Memory B cell (primary cell): ENCODE measurements at regions not wholly inside any gene's neighbourhood (a gene's known extent, or its start where the extent isn't known, plus 50 kb on each side); places are given as distances from the start of the nearest gene placed in this dataset.
"Not testable (repeated sequence)": the region's sequence is repeated elsewhere in the genome, so short reads cannot be mapped to it uniquely, and the experiment has no call there.

Experiments
- ATAC-seq: fragments of 150-1000 bp; cut with Tn5 transposase; 2 replicates; pipeline ENCODE4 v1.10.0; 2021; ENCODE audit warnings: low read depth, mild to moderate bottlenecking, moderate library complexity
- DNase-seq, 2 donors: peaks; one replicate each; pipeline ENCODE4 v3.0.0; 2022; ENCODE audit warnings: low spot score in 2 of 2
- H3K27ac Mint-ChIP-seq: one replicate; pipeline ENCODE4 v1.8.0; 2022; ENCODE audit warnings: mild to moderate bottlenecking, moderate library complexity, mixed read lengths
- H3K27me3 Mint-ChIP-seq: one replicate; pipeline ENCODE4 v1.8.0; 2022; ENCODE audit warnings: mixed read lengths
- H3K36me3 Mint-ChIP-seq: one replicate; pipeline ENCODE4 v1.8.0; 2022; ENCODE audit warnings: mild to moderate bottlenecking, mixed read lengths
- H3K4me1 Mint-ChIP-seq: one replicate; pipeline ENCODE4 v1.8.0; 2022; ENCODE audit warnings: mixed read lengths
- H3K4me3 Mint-ChIP-seq: one replicate; pipeline ENCODE4 v1.8.0; 2022; ENCODE audit warnings: mild to moderate bottlenecking, moderate library complexity, mixed read lengths
- H3K9me3 Mint-ChIP-seq: one replicate; pipeline ENCODE4 v1.8.0; 2022; ENCODE audit warnings: mixed read lengths

DNA sequence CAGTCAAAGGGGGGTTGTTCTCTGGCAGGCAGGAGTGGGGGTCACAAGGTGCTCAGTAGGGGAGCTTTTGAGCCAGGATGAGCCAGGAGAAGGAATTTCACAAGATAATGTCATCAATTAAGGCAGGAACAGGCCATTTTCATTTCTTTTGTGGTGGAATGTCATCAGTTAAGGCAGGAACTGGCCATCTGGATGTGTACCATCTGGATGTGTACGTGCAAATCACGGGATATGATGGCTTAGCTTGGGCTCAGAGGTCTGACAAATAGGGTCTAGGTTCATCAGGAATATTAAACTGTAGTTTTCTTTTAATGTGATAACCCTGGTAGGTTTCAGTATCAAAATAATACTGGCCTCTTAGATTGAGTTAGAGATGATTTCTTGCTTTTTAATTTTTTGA is 752.4 kb upstream of the ANO3 start:
- H3K4me1 Mint-ChIP-seq, H3K9me3 Mint-ChIP-seq, H3K27ac Mint-ChIP-seq, H3K27me3 Mint-ChIP-seq, ATAC-seq, H3K36me3 Mint-ChIP-seq, DNase-seq, H3K4me3 Mint-ChIP-seq: not testable (repeated sequence)

DNA sequence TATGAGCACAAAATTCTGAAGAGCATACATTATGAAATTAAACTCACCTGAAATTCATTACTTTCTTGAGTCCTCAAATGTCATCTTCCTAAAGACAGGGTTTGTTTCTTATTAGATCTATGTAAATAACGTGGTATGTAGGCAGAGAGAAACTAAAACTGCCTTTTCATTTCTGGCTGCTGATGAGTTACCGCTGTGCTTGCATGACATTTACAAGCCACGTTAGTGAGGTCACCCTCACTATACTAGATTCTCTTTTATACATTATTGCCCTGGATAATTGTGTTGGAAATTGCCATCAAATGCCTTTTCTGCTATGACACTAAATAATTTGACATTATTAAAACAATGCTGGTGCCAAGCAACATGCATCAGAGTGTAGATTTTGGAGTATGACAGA is 748.3 kb upstream of the ANO3 start:
- no peaks in the 10 kb centered on the region for H3K27me3 Mint-ChIP-seq
- H3K4me3 Mint-ChIP-seq = no peak overlapping the region
- H3K27ac Mint-ChIP-seq = no peak overlapping the region
- no peak for DNase-seq
- H3K4me1 Mint-ChIP-seq = no peaks in the 10 kb centered on the region
- no peaks in the 10 kb centered on the region for H3K36me3 Mint-ChIP-seq
- no peak for ATAC-seq
- H3K9me3 Mint-ChIP-seq = peaks cover 10% of the 10 kb centered on the region

DNA sequence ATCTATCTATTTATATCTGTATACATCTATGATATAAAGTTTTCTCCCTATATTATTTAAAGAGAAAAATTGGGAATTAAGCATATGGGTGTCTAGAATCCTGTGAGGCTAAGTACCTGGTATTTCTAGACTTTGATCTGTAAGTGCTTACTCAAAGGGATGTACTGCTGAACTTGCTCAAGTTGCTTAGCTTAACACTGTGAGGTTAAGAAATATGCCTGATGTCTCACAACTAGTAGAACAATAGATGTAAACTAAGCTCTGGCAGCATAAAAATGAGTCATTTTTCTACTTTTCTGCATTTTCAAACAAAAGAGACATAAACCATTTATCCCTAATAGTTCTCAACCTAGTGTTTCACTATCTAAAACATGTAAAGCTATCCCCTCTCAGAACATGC is 744.4 kb upstream of the ANO3 start:
- no peak overlapping the region for H3K27ac Mint-ChIP-seq
- H3K4me3 Mint-ChIP-seq = no peak overlapping the region
- H3K4me1 Mint-ChIP-seq = no peaks in the 10 kb centered on the region
- peaks cover 4% of the 10 kb centered on the region for H3K9me3 Mint-ChIP-seq
- no peak for DNase-seq
- no peaks in the 10 kb centered on the region for H3K36me3 Mint-ChIP-seq
- no peaks in the 10 kb centered on the region for H3K27me3 Mint-ChIP-seq
- ATAC-seq = no peak

DNA sequence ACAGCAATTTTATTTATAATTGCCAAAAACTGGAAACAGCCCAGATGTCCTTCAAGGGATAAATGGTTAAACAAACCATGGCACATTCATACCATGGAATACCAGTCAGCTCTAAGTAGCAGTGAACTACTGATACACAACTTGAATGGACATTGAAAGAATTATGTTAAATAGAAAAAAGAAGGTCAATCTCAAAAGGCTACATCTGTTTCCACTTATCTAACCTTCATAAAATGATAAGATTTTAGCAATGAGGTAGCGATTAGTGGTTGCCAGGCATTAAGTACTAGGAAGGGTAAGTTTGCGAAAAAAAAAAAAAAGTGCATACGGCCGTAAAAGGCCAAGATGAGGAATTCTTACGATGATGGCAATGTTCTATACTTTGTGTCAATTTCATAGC is 738.7 kb upstream of the ANO3 start:
- no peak overlapping the region for H3K4me3 Mint-ChIP-seq
- ATAC-seq (no peak), DNase-seq (no peak)
- H3K4me1 Mint-ChIP-seq = no peaks in the 10 kb centered on the region
- H3K27ac Mint-ChIP-seq = no peak overlapping the region
- H3K36me3 Mint-ChIP-seq = no peaks in the 10 kb centered on the region
- no peaks in the 10 kb centered on the region for H3K27me3 Mint-ChIP-seq
- peaks cover 3% of the 10 kb centered on the region for H3K9me3 Mint-ChIP-seq

DNA sequence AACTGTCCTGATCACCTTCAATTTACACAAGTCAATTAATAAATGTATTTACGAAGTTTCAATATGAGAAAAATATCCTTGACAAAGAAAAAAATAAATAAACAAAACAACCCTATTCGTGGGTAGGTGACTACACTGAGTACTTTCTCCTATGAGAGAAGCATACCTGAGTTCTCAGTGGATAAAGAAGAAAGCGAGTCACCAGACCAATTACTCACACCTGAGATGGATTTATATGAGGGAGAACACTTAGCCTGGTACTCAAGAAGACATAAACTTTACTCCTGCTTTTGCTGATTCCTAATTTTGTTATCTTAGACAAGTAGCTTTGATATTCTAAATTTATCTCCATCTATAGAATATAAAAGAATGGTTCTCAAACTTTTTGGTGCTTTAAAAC is 735.2 kb upstream of the ANO3 start:
- Mint-ChIP-seq H3K27me3 (no peaks in the 10 kb centered on the region), H3K27ac (no peak overlapping the region)
- no peak for ATAC-seq

DNA sequence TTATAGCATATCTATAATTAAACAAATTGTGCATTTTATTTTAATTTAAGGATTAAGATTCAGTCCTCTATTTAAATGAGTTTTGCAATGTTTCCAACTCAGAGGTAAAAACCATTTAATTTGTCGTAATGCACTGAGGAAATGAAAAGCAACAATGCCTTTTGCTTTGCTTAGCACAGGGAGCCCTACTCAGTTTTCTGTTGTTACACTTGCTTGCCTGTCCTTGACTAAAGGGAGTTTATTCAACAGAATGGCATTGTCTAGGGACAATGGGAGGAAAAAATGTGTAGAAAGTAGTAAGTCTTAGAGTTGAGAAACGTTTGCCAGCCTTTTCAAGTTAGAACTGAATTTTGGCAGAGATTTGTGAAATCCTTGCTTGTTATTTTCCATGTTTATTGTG is 734.2 kb upstream of the ANO3 start:
- no peaks in the 10 kb centered on the region for H3K36me3 Mint-ChIP-seq
- DNase-seq (no peak), ATAC-seq (no peak)
- H3K4me1 Mint-ChIP-seq = no peaks in the 10 kb centered on the region
- H3K27me3 Mint-ChIP-seq = no peaks in the 10 kb centered on the region
- H3K4me3 Mint-ChIP-seq = no peak overlapping the region
- H3K9me3 Mint-ChIP-seq = peaks cover 1% of the 10 kb centered on the region
- no peak overlapping the region for H3K27ac Mint-ChIP-seq

More for the DNA sequence above, 735.2 kb upstream of the ANO3 start:
- Mint-ChIP-seq H3K4me1 (no peaks in the 10 kb centered on the region), H3K36me3 (no peaks in the 10 kb centered on the region), H3K9me3 (peaks cover 1% of the 10 kb centered on the region), H3K4me3 (no peak overlapping the region)
- DNase-seq = no peak

DNA sequence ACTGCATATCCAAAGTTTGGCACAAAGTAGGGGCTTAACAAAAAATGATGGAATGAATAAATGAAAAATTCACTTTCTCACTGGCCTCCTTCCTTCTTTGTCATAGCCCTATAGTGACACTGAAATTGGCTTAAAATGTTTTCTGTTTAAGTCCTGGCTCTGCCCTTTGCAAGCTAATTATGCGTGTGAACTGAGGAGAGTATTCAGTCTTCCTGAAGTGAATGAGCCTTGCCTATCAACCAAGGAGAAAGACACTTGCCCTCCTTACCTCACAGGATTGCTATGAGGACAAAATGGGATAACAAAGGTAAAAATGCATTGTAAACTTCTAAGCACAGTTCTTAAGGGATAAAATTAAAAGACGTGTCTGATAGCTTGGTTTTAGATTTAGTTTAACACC is 729.8 kb upstream of the ANO3 start:
- Mint-ChIP-seq H3K36me3 (no peaks in the 10 kb centered on the region), H3K4me3 (no peak overlapping the region), H3K27ac (no peak overlapping the region), H3K9me3 (peaks cover 5% of the 10 kb centered on the region), H3K27me3 (no peaks in the 10 kb centered on the region), H3K4me1 (no peaks in the 10 kb centered on the region)
- DNase-seq (no peak), ATAC-seq (no peak)

DNA sequence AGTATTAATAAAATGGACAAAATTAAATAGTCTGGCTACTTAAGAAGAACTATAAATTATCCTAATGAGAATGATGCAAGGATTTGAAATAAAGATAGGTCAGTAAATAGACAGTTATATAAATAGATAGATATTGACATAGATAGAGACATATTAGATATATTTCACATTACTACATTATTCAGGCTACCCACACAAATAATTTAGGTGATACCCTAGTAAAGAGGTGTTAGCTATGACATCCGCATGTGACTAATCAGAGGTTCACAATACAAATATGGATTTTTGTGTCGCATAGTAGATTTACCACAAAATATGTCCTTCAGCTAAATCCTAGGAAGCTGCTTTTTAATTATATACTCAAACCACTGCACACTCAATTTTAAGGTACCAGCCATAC is 729.0 kb upstream of the ANO3 start:
- no peak overlapping the region for H3K27ac Mint-ChIP-seq
- DNase-seq (no peak), ATAC-seq (no peak)
- H3K9me3 Mint-ChIP-seq = peaks cover 8% of the 10 kb centered on the region
- no peaks in the 10 kb centered on the region for H3K27me3 Mint-ChIP-seq
- H3K4me1 Mint-ChIP-seq = no peaks in the 10 kb centered on the region
- H3K36me3 Mint-ChIP-seq = no peaks in the 10 kb centered on the region
- H3K4me3 Mint-ChIP-seq = no peak overlapping the region

DNA sequence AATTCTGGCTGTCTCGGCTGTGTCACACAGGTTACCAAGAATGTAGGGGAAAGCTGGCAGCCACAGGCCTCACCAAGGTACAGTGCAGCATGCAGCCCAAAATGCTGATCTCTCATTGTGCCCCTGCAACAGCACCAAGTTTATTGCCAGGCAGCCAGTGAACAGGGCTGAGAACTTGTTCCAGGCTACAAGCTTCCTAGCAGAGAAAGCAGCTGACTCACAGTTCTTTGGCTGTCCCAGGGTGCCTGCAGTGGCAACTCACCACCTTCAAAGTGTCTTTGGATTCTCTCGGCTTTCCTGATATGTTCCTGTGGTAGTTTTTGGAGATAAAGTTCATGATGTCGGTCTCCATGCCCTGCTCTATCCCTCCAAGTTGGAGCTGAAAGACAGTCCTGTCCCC is 719.1 kb upstream of the ANO3 start:
- Mint-ChIP-seq H3K27ac (no peak overlapping the region), H3K4me3 (no peak overlapping the region), H3K4me1 (no peaks in the 10 kb centered on the region), H3K9me3 (peaks cover 4% of the 10 kb centered on the region), H3K36me3 (no peaks in the 10 kb centered on the region), H3K27me3 (no peaks in the 10 kb centered on the region)
- DNase-seq (no peak), ATAC-seq (no peak)

DNA sequence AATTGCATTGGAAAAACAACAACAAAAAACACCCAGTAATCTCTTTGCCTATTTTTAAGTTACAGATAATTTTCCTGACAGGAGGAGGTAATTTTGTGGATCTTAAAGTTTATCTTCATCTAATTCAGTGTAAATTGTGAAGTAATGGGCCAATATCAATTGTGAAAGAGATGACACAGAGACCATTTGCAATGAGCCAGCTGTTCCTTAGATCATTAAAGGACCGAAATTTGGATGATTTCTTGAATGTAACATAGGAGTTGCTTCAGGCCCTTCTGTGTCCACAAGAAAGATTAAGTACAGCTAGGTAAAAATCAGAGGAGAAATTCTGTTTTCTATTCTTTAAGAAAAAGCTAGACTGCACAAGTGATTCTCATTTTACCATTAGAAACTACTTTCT is 718.5 kb upstream of the ANO3 start:
- Mint-ChIP-seq H3K27me3 (no peaks in the 10 kb centered on the region), H3K4me1 (no peaks in the 10 kb centered on the region), H3K4me3 (no peak overlapping the region), H3K9me3 (peaks cover 4% of the 10 kb centered on the region), H3K36me3 (no peaks in the 10 kb centered on the region), H3K27ac (no peak overlapping the region)
- no peak for ATAC-seq
- DNase-seq = no peak

DNA sequence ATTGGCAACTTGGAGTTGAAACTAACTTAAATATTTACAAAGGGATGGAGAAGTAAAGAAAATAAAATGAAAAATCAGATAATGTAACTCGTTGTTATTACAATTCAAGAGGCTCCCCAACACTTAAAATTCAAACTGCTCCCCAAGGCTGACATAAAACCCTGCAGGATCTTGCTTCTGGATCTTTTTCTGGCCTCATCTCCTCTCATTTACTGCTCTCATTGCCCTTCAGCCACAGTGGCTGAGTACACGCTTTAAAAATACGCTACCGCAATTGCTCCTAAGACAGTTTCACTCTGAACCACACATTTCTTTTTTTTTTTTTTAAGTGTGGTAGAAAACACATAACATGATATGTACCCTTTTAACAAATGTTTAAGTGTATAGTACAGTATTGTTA is 718.1 kb upstream of the ANO3 start:
- no peaks in the 10 kb centered on the region for H3K27me3 Mint-ChIP-seq

DNA sequence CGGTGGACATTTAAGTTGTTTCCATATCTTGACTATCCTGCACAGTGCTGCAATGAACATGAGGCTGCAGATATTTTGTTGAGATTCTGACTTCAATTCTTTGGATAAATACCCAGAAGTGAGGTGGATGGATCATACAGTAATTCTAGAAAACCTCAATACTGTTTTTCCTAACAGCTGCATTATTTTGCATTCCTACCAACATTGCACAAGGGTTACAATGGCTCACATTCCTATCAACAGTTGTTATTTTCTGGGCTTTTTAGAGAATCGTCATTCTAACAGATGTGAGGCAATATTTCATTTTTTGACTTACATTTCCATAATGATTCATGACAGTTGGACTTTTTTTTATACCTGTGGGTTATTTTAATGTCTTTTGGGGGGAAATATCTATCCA is 716.9 kb upstream of the ANO3 start:
- no peaks in the 10 kb centered on the region for H3K36me3 Mint-ChIP-seq
- H3K9me3 Mint-ChIP-seq = peaks cover 2% of the 10 kb centered on the region
- no peak overlapping the region for H3K27ac Mint-ChIP-seq
- H3K4me1 Mint-ChIP-seq = no peaks in the 10 kb centered on the region
- ATAC-seq (no peak), DNase-seq (no peak)
- H3K4me3 Mint-ChIP-seq = no peak overlapping the region
- H3K27me3 Mint-ChIP-seq = no peaks in the 10 kb centered on the region

More for the DNA sequence above, 718.1 kb upstream of the ANO3 start:
- Mint-ChIP-seq H3K27ac (no peak overlapping the region), H3K4me3 (no peak overlapping the region), H3K36me3 (no peaks in the 10 kb centered on the region), H3K9me3 (peaks cover 2% of the 10 kb centered on the region), H3K4me1 (no peaks in the 10 kb centered on the region)
- DNase-seq (no peak), ATAC-seq (no peak)

DNA sequence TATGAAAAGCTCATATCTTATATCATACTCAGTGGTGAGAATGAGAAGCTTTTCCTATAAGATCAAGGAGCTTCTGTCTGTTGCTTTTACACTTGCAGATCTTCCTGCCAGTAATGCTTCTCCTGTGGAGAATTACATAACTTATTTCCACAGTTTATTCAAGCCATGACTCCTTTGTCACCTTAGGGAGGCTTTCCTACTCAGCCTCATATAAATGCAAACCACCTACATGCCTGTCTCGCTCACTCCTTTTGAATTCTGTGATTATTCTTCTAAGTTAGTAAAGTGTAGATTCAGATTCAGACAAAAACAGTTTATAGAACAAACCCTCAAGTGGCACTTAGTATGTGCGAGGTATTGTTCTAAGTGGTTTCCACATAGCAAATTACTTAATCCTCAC is 716.1 kb upstream of the ANO3 start:
- ATAC-seq = no peak

DNA sequence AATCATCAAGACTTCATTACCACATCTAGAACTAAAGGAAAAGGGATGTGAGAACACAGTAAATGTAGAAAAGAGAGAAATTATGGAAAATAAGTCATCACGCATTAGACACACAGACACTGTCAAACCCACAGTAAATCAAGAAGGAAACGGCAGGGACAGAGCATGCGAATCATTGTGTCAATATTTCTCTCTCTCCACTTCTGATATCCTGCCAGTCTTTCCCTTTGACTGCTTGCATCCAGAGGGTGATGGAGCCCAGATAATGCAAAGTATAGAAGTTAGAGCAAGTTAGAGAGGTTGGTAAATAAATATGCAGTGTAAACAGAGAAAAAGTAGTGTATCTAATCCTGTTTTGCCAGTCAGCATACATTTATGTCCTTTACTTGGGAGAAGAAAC is 706.8 kb upstream of the ANO3 start:
- no peak for ATAC-seq
- Mint-ChIP-seq H3K36me3 (no peaks in the 10 kb centered on the region), H3K27ac (no peak overlapping the region), H3K4me1 (no peaks in the 10 kb centered on the region), H3K4me3 (no peak overlapping the region), H3K9me3 (peaks cover 1% of the 10 kb centered on the region), H3K27me3 (no peaks in the 10 kb centered on the region)
- DNase-seq = no peak

More for the DNA sequence above, 716.1 kb upstream of the ANO3 start:
- H3K27ac Mint-ChIP-seq = no peak overlapping the region
- no peak for DNase-seq
- H3K4me1 Mint-ChIP-seq = no peaks in the 10 kb centered on the region
- peaks cover 2% of the 10 kb centered on the region for H3K9me3 Mint-ChIP-seq
- H3K4me3 Mint-ChIP-seq = no peak overlapping the region
- no peaks in the 10 kb centered on the region for H3K27me3 Mint-ChIP-seq
- no peaks in the 10 kb centered on the region for H3K36me3 Mint-ChIP-seq

DNA sequence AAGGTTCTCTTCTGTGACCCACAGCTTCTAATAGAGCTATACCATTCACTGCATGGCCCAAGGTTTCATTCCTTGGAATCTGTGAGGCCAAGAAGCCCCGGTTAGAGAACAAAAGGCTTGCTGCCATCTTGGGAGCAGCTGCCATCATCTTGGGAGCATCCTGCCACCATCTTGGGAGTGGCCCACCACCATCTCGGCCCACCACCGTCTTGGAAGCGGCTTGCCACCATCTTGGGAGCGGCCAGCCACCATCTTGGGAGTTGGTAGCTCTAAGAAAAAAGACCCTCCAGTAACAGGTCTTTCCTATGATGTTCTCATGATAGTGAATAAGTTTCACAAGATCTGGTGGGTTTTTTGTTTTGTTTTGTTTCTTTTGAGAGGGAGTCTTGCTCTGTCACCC is 703.9 kb upstream of the ANO3 start:
- H3K4me1 Mint-ChIP-seq = no peaks in the 10 kb centered on the region
- no peaks in the 10 kb centered on the region for H3K36me3 Mint-ChIP-seq
- no peaks in the 10 kb centered on the region for H3K27me3 Mint-ChIP-seq
- no peak for DNase-seq
- ATAC-seq = no peak
- peaks cover 1% of the 10 kb centered on the region for H3K9me3 Mint-ChIP-seq
- H3K27ac Mint-ChIP-seq = no peak overlapping the region
- H3K4me3 Mint-ChIP-seq = no peak overlapping the region

DNA sequence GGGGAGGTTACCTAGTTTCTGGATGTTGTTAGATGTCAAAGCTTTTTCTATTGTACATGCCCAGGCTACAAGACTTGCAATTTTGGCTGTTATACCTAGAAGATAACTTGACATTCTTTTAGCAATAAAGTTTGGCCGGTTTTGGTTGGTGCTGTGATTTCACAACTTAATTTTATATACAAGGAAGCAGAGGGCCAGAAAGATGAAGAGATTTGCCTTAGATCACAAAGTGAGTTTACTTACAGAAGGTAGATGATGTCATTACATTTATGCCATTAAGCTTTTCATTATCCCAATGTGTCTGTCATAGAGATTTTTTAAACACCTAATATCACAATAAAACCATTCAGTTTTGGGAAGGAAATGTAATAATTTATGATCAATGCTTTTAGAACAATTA is 698.7 kb upstream of the ANO3 start:
- H3K27me3 Mint-ChIP-seq = no peaks in the 10 kb centered on the region
- no peak overlapping the region for H3K27ac Mint-ChIP-seq
- no peaks in the 10 kb centered on the region for H3K9me3 Mint-ChIP-seq
- no peak overlapping the region for H3K4me3 Mint-ChIP-seq
- ATAC-seq = no peak
- no peak for DNase-seq
- no peaks in the 10 kb centered on the region for H3K36me3 Mint-ChIP-seq
- no peaks in the 10 kb centered on the region for H3K4me1 Mint-ChIP-seq
